Gastrocnemius medialis (tissue), 4 donors: ENCODE measurements at regions not wholly inside any gene's neighbourhood (a gene's known extent, or its start where the extent isn't known, plus 50 kb on each side); places are given as distances from the start of the nearest gene placed in this dataset.
"Not testable (repeated sequence)": the region's sequence is repeated elsewhere in the genome, so short reads cannot be mapped to it uniquely, and the experiment has no call there.

Experiments
- ATAC-seq, 2 donors: fragments of 150-250 bp; one replicate each; pipeline ENCODE4 v1.9.1; 2016
- DNase-seq, 2 donors: peaks; one replicate each; pipeline ENCODE4 v3.0.0-alpha.2; 2019
- H3K27ac ChIP-seq, 4 donors: fragments of 200-600 bp; sonication (generic); 1 replicate in 1 of 4; 2 replicates in 3 of 4; pipeline ENCODE4 v1.5.1; 2016 to 2018; ENCODE audit warnings: mild to moderate bottlenecking in 2 of 4, moderate library complexity in 1 of 4
- H3K27me3 ChIP-seq, 3 donors: fragments of 200-600 bp; sonication (generic) in 2 of 3; 1 replicate in 1 of 3; 2 replicates in 2 of 3; pipeline versions ENCODE4 v1.5.1 to v1.6.0; 2016 to 2019; ENCODE audit warnings: mild to moderate bottlenecking in 1 of 3, moderate library complexity in 1 of 3
- H3K36me3 ChIP-seq, 2 donors: fragments of 200-600 bp; sonication (generic) in 1 of 2; one replicate each; pipeline ENCODE4 v1.5.1; 2017 to 2018
- H3K4me1 ChIP-seq, 2 donors: fragments of 200-600 bp; sonication (generic) in 1 of 2; one replicate each; pipeline ENCODE4 v1.5.1; 2016 to 2017; ENCODE audit warnings: mild to moderate bottlenecking in 2 of 2
- H3K4me3 ChIP-seq, 4 donors: fragments of 200-600 bp; sonication (generic) in 3 of 4; 1 replicate in 1 of 4; 2 replicates in 3 of 4; pipeline ENCODE4 v1.5.1; 2016 to 2019; ENCODE audit warnings: mild to moderate bottlenecking in 2 of 4
- H3K9me3 ChIP-seq, 3 donors: fragments of 200-600 bp; sonication (generic) in 2 of 3; 1 replicate in 1 of 3; 2 replicates in 2 of 3; pipeline ENCODE4 v1.5.1; 2016 to 2019
- CTCF ChIP-seq, 5 experiments: fragments of 450-650 bp in 3 of 5; fragments of 200-600 bp in 2 of 5; sonication (generic) in 2 of 5; IDR thresholded peaks in 4 of 5; conservative IDR thresholded peaks in 1 of 5; 1 replicate in 4 of 5; 2 replicates in 1 of 5; pipeline ENCODE4 v1.5.1; 2016 to 2019; ENCODE audit warnings: antibody characterized with exemption in 5 of 5, mild to moderate bottlenecking in 3 of 5, moderate library complexity in 3 of 5
- POLR2A ChIP-seq, 2 donors: fragments of 450-650 bp; IDR thresholded peaks; one replicate each; pipeline ENCODE4 v1.6.1; 2017; ENCODE audit warnings: antibody characterized with exemption in 2 of 2, mild to moderate bottlenecking in 2 of 2, moderate library complexity in 2 of 2
- in situ Hi-C, 4 donors: fragments of 200-750 bp; cut with MboI; loops; one replicate each; pipeline versions ENCODE4 v1.15.0 to v1.8.0; 2017; ENCODE audit warnings: low sequenced_read_pairs in 4 of 4
- intact Hi-C: fragments of 100-400 bp; cut with DNase I; formaldehyde crosslinking; loops from one replicate; pipeline ENCODE4 v1.15.1; 2023; ENCODE audit warnings: low total_unique reads

GRCh38 chr17:21470422-21470821, 94.3 kb downstream of the KCNJ12 start:
- intact Hi-C loops, H3K9me3 ChIP-seq, H3K4me3 ChIP-seq, H3K27ac ChIP-seq, H3K27me3 ChIP-seq, H3K36me3 ChIP-seq, ATAC-seq, H3K4me1 ChIP-seq, DNase-seq, in situ Hi-C loops: not testable (repeated sequence)

- TF ChIP-seq CTCF (IDR thresholded peaks at IDR 0.05 in 4 of 5, conservative IDR thresholded peaks at IDR 0.05 in 1 of 5) (no peak), POLR2A (IDR thresholded peaks at IDR 0.05) (no peak)
- in situ Hi-C loops (no loop called here), intact Hi-C loops (no loop called here)
- DNase-seq = no peak
- no peak overlapping the region for H3K4me3 ChIP-seq
- no peak for ATAC-seq
- H3K36me3 ChIP-seq = no peaks in the 10 kb centered on the region
- no peaks in the 10 kb centered on the region for H3K4me1 ChIP-seq
- H3K27ac ChIP-seq = no peak overlapping the region
- H3K9me3 ChIP-seq = no peaks in the 10 kb centered on the region
- no peaks in the 10 kb centered on the region for H3K27me3 ChIP-seq
These were observed 94.7 kb downstream of the KCNJ12 start for GRCh38 chr17:21470861-21471260.

DNA sequence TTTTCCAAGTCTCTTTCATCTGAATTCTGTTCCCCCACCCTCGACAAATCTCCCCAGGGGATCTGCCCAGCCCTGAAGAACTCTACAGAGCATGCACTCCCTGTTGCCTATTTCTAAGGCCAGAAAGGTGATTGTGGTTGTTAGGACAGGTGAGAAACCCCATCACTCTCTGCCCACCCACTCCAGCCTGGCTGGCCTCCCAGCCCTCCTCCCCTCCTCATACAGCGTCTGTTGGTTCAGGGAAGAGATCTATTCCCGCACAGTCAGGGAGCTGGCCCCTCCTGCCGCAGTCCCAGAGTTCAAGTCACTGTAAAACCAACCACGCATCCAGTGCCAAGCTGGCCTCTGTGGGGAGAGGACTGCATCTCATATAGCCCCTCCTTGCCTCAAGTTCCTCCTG, 98.7 kb downstream of the KCNJ12 start:
- intact Hi-C loops = no loop called here
- DNase-seq (no peak), ATAC-seq (no peak)
- Histone ChIP-seq H3K27ac (no peak overlapping the region), H3K4me1 (no peaks in the 10 kb centered on the region), H3K4me3 (no peak overlapping the region), H3K9me3 (no peaks in the 10 kb centered on the region), H3K36me3 (no peaks in the 10 kb centered on the region), H3K27me3 (no peaks in the 10 kb centered on the region)
- TF ChIP-seq CTCF (IDR thresholded peaks at IDR 0.05 in 4 of 5, conservative IDR thresholded peaks at IDR 0.05 in 1 of 5) = no peak
- TF ChIP-seq POLR2A (IDR thresholded peaks at IDR 0.05) = no peak
- in situ Hi-C loops = no loop called here

GRCh38 chr17:21475571-21475970, 99.4 kb downstream of the KCNJ12 start:
- ATAC-seq = no peak
- in situ Hi-C loops = no loop called here

DNA sequence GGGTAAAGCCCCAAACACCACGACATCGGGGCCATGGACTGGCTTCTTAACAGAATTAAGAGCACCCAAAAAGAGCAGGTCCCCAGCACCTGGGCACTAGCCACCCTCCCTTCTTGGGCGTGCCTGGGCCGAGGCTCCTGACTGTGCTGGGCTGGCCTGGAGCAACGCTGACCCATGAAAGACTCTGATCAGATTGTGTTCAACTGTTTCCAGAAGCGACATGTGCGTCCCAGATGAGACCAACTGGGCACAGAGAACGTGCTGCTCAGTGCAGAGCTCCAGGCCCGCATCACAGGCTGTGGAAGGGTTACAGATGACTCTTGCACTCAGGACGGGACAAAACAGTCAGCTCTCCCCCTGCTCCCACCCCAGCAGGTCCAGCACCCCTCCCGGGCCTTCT, 100.7 kb downstream of the KCNJ12 start:
- H3K9me3 ChIP-seq = no peaks in the 10 kb centered on the region
- intact Hi-C loops = no loop called here
- DNase-seq (no peak), ATAC-seq (no peak)
- no peak overlapping the region for H3K27ac ChIP-seq
- TF ChIP-seq CTCF (IDR thresholded peaks at IDR 0.05 in 4 of 5, conservative IDR thresholded peaks at IDR 0.05 in 1 of 5) (no peak), POLR2A (IDR thresholded peaks at IDR 0.05) (no peak)
- H3K27me3 ChIP-seq = no peaks in the 10 kb centered on the region
- H3K36me3 ChIP-seq = no peaks in the 10 kb centered on the region
- no peaks in the 10 kb centered on the region for H3K4me1 ChIP-seq
- in situ Hi-C loops = no loop called here
- H3K4me3 ChIP-seq = no peak overlapping the region

More at GRCh38 chr17:21475571-21475970, 99.4 kb downstream of the KCNJ12 start:
- Histone ChIP-seq H3K36me3 (no peaks in the 10 kb centered on the region), H3K27me3 (no peaks in the 10 kb centered on the region), H3K4me3 (no peak overlapping the region), H3K4me1 (no peaks in the 10 kb centered on the region), H3K27ac (no peak overlapping the region), H3K9me3 (no peaks in the 10 kb centered on the region)
- intact Hi-C loops = no loop called here
- TF ChIP-seq POLR2A (IDR thresholded peaks at IDR 0.05) = no peak
- TF ChIP-seq CTCF (IDR thresholded peaks at IDR 0.05 in 4 of 5, conservative IDR thresholded peaks at IDR 0.05 in 1 of 5) = no peak
- no peak for DNase-seq
